SK-N-SH treated with all-trans-retinoic acid at 6 μM for 48 hours (cell line): ENCODE measurements at regions not wholly inside any gene's neighbourhood (a gene's known extent, or its start where the extent isn't known, plus 50 kb on each side); places are given as distances from the start of the nearest gene placed in this dataset.

Experiments
- CREB5 ChIP-seq: fragments of 250-450 bp; sonication (Bioruptor Pico); IDR thresholded peaks from 2 replicates; pipeline ENCODE4 v1.5.1; 2020; ENCODE audit warnings: low read depth, mild to moderate bottlenecking, moderate library complexity
- GLIS3 ChIP-seq: fragments of 250-450 bp; sonication (Bioruptor Pico); IDR thresholded peaks from 2 replicates; pipeline ENCODE4 v1.5.0; 2020; ENCODE audit warnings: mild to moderate bottlenecking, moderate library complexity
- ISL1 ChIP-seq: fragments of 250-450 bp; sonication (Bioruptor Pico); IDR thresholded peaks from 2 replicates; pipeline ENCODE4 v2.1.2; 2022; ENCODE audit warnings: mild to moderate bottlenecking, moderate library complexity
- POU6F1 ChIP-seq: fragments of 250-450 bp; sonication (Bioruptor Pico); IDR thresholded peaks from 2 replicates; pipeline ENCODE4 v1.8.0; 2021; ENCODE audit warnings: low read depth, mild to moderate bottlenecking, moderate library complexity, borderline replicate concordance
- RARB ChIP-seq: fragments of 250-450 bp; sonication (Bioruptor Pico); IDR thresholded peaks from 2 replicates; pipeline ENCODE4 v1.8.0; 2021; ENCODE audit warnings: mild to moderate bottlenecking, moderate library complexity
- TCF4 ChIP-seq: fragments of 250-450 bp; sonication (Bioruptor Pico); IDR thresholded peaks from 2 replicates; pipeline ENCODE4 v1.8.0; 2021; ENCODE audit warnings: mild to moderate bottlenecking, moderate library complexity, borderline replicate concordance
- TOX ChIP-seq: fragments of 250-450 bp; sonication (Bioruptor Pico); IDR thresholded peaks from 2 replicates; pipeline ENCODE4 v1.8.0; 2021; ENCODE audit warnings: mild to moderate bottlenecking, moderate library complexity, borderline replicate concordance
- ZC3H10 ChIP-seq: fragments of 250-450 bp; sonication (Bioruptor Pico); IDR thresholded peaks from 2 replicates; pipeline ENCODE4 v1.5.1; 2021; ENCODE audit warnings: mild to moderate bottlenecking, moderate library complexity
- ZFP3 ChIP-seq: fragments of 250-450 bp; sonication (Bioruptor Pico); IDR thresholded peaks from 2 replicates; pipeline ENCODE4 v1.5.0; 2020; ENCODE audit warnings: mild to moderate bottlenecking, moderate library complexity
- ZNF565 ChIP-seq: fragments of 450-650 bp; formaldehyde crosslinking; conservative IDR thresholded peaks from 2 replicates; pipeline ENCODE4 v1.5.0; 2020; ENCODE audit warnings: low read depth, mild to moderate bottlenecking, moderate library complexity
- TF ChIP-seq, protein P1 (sequence below): fragments of 250-450 bp; sonication (Bioruptor Pico); IDR thresholded peaks from 2 replicates; pipeline ENCODE4 v1.8.0; 2020; ENCODE audit warnings: mild to moderate bottlenecking, moderate library complexity, borderline replicate concordance

- no peak for TF ChIP-seq ZFP3
- TF ChIP-seq POU6F1 (CRISPR knock-in tag), result no peak
- TF ChIP-seq ISL1 (CRISPR knock-in tag), result no peak
- no peak for TF ChIP-seq ZNF565
- no peak for TF ChIP-seq GLIS3 (CRISPR knock-in tag)
- TF ChIP-seq, protein P1, sequence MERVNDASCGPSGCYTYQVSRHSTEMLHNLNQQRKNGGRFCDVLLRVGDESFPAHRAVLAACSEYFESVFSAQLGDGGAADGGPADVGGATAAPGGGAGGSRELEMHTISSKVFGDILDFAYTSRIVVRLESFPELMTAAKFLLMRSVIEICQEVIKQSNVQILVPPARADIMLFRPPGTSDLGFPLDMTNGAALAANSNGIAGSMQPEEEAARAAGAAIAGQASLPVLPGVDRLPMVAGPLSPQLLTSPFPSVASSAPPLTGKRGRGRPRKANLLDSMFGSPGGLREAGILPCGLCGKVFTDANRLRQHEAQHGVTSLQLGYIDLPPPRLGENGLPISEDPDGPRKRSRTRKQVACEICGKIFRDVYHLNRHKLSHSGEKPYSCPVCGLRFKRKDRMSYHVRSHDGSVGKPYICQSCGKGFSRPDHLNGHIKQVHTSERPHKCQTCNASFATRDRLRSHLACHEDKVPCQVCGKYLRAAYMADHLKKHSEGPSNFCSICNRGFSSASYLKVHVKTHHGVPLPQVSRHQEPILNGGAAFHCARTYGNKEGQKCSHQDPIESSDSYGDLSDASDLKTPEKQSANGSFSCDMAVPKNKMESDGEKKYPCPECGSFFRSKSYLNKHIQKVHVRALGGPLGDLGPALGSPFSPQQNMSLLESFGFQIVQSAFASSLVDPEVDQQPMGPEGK (CRISPR knock-in tag), result no peak
- no peak for TF ChIP-seq ZC3H10 (CRISPR knock-in tag)
- no peak for TF ChIP-seq RARB (CRISPR knock-in tag)
- no peak for TF ChIP-seq TCF4 (CRISPR knock-in tag)
- TF ChIP-seq CREB5 (CRISPR knock-in tag), result no peak
- no peak for TF ChIP-seq TOX (CRISPR knock-in tag)
These were observed 169.6 kb upstream of the SMIM23 start for GRCh38 chr5:171615705-171616640.
